ENCODE measurements at regions not wholly inside any gene's neighbourhood (a gene's known extent, or its start where the extent isn't known, plus 50 kb on each side); places are given as distances from the start of the nearest gene placed in this dataset.

- CTCF ChIA-PET, result no interaction called here
Measured at GRCh38 chr11:103644676-103645075, 391.8 kb upstream of the DDI1 start.

More at GRCh38 chr11:103644676-103645075, 391.8 kb upstream of the DDI1 start:
- Histone ChIP-seq H3K4me3 (ENCODE audit: low read depth, low read length) (no peak overlapping the region), H3K36me3 (ENCODE audit: control insufficient read depth in 2 of 2, insufficient read depth in 1 of 2, low read length in 2 of 2) (no peaks in the 10 kb centered on the region), H3K4me1 (ENCODE audit: control insufficient read depth, insufficient read depth, low read length) (no peaks in the 10 kb centered on the region), H3K9me3 (ENCODE audit: control insufficient read depth, insufficient read depth, low read depth, low read length) (no peaks in the 10 kb centered on the region), H3K27ac (ENCODE audit: extremely low read depth, low read depth, low read length) (no peak overlapping the region)
- no peak for TF ChIP-seq PRDM6 (tag by site-specific recombination; IDR thresholded peaks at IDR 0.05)
- no peak for TF ChIP-seq TSHZ1 (tag by site-specific recombination; IDR thresholded peaks at IDR 0.05; ENCODE audit: borderline replicate concordance)
- TF ChIP-seq ZNF792 (tag by site-specific recombination; IDR thresholded peaks at IDR 0.05), result no peak
- no peak for TF ChIP-seq ZNF610 (tag by site-specific recombination; IDR thresholded peaks at IDR 0.05; ENCODE audit: borderline replicate concordance)
- TF ChIP-seq ZNF660 (tag by site-specific recombination; IDR thresholded peaks at IDR 0.05), result no peak
- no peak for TF ChIP-seq GFI1B (tag by site-specific recombination; IDR thresholded peaks at IDR 0.05)
- no peak for TF ChIP-seq ZNF157 (tag by site-specific recombination; IDR thresholded peaks at IDR 0.05)
- no peak for TF ChIP-seq ZNF776 (tag by site-specific recombination; IDR thresholded peaks at IDR 0.05; ENCODE audit: borderline replicate concordance)
- no peak for TF ChIP-seq ZNF274 (IDR thresholded peaks at IDR 0.05; ENCODE audit: low read length)
- no peak for TF ChIP-seq ZNF274 (tag by site-specific recombination; IDR thresholded peaks at IDR 0.05; ENCODE audit: borderline replicate concordance)
- TF ChIP-seq BCL11B (tag by site-specific recombination; IDR thresholded peaks at IDR 0.05; ENCODE audit: low read depth), result no peak
- TF ChIP-seq ZNF202 (tag by site-specific recombination; IDR thresholded peaks at IDR 0.05; ENCODE audit: borderline replicate concordance), result no peak
- no peak for TF ChIP-seq SP7 (tag by site-specific recombination; IDR thresholded peaks at IDR 0.05)
- TF ChIP-seq YY1 (tag by site-specific recombination; IDR thresholded peaks at IDR 0.05), result no peak
- no peak for TF ChIP-seq ZNF138 (tag by site-specific recombination; IDR thresholded peaks at IDR 0.05; ENCODE audit: borderline replicate concordance)
- TF ChIP-seq ZNF114 (tag by site-specific recombination; IDR thresholded peaks at IDR 0.05), result no peak
- no peak for TF ChIP-seq ZSCAN16 (tag by site-specific recombination; IDR thresholded peaks at IDR 0.05)
- TF ChIP-seq ZNF280D (tag by site-specific recombination; IDR thresholded peaks at IDR 0.05), result no peak
- TF ChIP-seq ZNF362 (tag by site-specific recombination; IDR thresholded peaks at IDR 0.05), result no peak
- TF ChIP-seq PRDM4 (tag by site-specific recombination; IDR thresholded peaks at IDR 0.05), result no peak
- no peak for TF ChIP-seq ZNF623 (tag by site-specific recombination; IDR thresholded peaks at IDR 0.05)
- POLR2A ChIA-PET, result no interaction called here

Measured in HEK293 (cell line).